ENCODE measurements at regions not wholly inside any gene's neighbourhood (a gene's known extent, or its start where the extent isn't known, plus 50 kb on each side); places are given as distances from the start of the nearest gene placed in this dataset.

DNA sequence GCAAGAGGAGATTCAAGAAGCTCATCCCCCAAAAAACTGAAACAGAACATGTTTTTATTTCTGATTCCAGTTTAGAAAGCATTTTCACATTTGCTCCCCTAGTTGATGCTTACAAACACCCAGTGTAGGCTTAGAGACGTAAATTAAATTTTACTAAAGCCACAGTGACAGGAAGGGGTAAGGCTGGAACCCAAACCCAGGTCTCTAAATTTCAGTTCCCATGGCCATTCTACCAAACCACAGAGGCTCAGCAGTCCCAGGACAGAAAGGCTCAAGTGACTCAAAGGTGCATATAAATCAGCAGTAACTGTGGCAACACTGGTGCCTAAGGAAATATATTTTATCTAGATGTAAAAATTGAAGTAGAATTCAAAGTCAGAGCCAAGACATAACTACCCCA is 128.7 kb downstream of the CEP120 start:
- DNase-seq: no peak
- TF ChIP-seq, protein P1, sequence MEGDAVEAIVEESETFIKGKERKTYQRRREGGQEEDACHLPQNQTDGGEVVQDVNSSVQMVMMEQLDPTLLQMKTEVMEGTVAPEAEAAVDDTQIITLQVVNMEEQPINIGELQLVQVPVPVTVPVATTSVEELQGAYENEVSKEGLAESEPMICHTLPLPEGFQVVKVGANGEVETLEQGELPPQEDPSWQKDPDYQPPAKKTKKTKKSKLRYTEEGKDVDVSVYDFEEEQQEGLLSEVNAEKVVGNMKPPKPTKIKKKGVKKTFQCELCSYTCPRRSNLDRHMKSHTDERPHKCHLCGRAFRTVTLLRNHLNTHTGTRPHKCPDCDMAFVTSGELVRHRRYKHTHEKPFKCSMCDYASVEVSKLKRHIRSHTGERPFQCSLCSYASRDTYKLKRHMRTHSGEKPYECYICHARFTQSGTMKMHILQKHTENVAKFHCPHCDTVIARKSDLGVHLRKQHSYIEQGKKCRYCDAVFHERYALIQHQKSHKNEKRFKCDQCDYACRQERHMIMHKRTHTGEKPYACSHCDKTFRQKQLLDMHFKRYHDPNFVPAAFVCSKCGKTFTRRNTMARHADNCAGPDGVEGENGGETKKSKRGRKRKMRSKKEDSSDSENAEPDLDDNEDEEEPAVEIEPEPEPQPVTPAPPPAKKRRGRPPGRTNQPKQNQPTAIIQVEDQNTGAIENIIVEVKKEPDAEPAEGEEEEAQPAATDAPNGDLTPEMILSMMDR (IDR thresholded peaks at IDR 0.05): no peak
- TF ChIP-seq POLR2A (IDR thresholded peaks at IDR 0.05): no peak
- intact Hi-C loops (cut with DNase I; ENCODE audit: low total_unique reads): no loop called here
- no peaks in the 10 kb centered on the region for H3K9me3 ChIP-seq
- H3K4me1 ChIP-seq: no peaks in the 10 kb centered on the region
- no peak overlapping the region for H3K4me3 ChIP-seq
- H3K27me3 ChIP-seq: peaks cover 0 to 4% of the 10 kb centered on the region in 2 donors
- H3K27ac ChIP-seq: no peak overlapping the region
- no peaks in the 10 kb centered on the region for H3K36me3 ChIP-seq

DNA sequence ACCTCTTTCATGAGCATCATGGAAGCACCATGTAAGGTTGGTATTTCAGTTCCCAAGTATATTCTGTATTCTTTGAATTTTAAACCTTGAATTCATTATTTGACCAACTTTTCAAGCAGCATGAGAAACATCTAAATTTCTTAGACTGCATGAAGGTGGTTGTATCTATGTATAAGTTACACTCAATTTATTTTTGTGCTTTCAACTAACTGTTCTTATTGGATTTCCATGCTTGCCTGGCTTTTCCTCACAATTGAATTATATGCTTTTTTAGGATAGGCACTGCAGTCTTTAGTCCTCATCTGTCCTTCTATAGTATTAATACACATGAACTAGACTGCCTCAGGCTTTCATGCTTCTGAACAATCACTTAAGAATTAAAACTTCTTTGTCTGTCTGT is 134.0 kb downstream of the CEP120 start:
- H3K4me1 ChIP-seq: peaks cover 0 to 6% of the 10 kb centered on the region in 2 donors
- no peaks in the 10 kb centered on the region for H3K36me3 ChIP-seq
- no peaks in the 10 kb centered on the region for H3K9me3 ChIP-seq
- no peak overlapping the region for H3K27ac ChIP-seq
- H3K27me3 ChIP-seq: no peaks in the 10 kb centered on the region
- no peak for DNase-seq
- H3K4me3 ChIP-seq: no peak overlapping the region
- intact Hi-C loops (cut with DNase I; ENCODE audit: low total_unique reads): no loop called here
- TF ChIP-seq, protein P1 (IDR thresholded peaks at IDR 0.05): no peak
- no peak for TF ChIP-seq POLR2A (IDR thresholded peaks at IDR 0.05)

DNA sequence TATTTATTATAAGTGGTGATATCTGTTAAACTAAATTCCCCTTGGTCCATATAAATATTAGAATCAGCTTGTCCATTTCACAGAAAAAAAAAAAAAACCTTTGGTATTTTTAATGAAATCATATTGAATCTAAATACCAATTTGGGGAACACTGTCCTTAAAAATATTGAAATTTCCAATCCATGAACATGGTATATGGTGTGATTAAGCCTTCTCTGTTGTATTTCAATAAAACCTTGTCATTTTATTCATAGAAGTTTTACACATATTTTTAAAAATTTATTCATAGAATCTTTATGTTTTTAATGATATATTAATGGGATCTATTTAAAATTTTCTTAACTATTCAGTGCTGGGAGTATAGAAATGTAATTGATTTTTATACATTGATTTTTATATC is 135.3 kb downstream of the CEP120 start:
- Histone ChIP-seq H3K27me3 (no peaks in the 10 kb centered on the region), H3K9me3 (no peaks in the 10 kb centered on the region), H3K27ac (no peak overlapping the region), H3K4me3 (no peak overlapping the region), H3K36me3 (no peaks in the 10 kb centered on the region), H3K4me1 (peaks cover 0 to 6% of the 10 kb centered on the region in 2 donors)
- no peak for DNase-seq
- intact Hi-C loops (cut with DNase I; ENCODE audit: low total_unique reads): no loop called here
- no peak for TF ChIP-seq POLR2A (IDR thresholded peaks at IDR 0.05)
- TF ChIP-seq, protein P1 (IDR thresholded peaks at IDR 0.05): no peak

DNA sequence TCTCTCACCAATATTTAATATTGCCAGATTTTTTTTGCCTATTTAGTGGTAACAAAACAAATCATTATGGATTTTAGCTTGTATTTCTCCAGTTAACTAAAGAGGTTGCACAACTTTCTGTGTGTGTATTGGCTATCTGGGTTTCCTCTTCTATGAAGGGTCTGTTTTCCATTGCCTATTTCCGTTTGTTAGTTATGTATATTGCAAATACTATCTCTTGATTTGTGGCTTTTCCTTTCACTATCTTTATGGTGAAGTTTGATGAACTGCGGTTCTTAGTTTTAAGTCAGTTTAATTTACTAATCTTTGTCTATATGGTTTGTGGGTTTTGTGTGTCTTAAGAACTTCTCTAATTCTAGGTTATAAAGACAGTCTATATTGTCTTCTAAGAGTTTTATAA is 136.3 kb downstream of the CEP120 start:
- Histone ChIP-seq H3K4me1 (peaks cover 0 to 6% of the 10 kb centered on the region in 2 donors), H3K4me3 (no peak overlapping the region), H3K36me3 (no peaks in the 10 kb centered on the region), H3K9me3 (no peaks in the 10 kb centered on the region), H3K27ac (no peak overlapping the region), H3K27me3 (no peaks in the 10 kb centered on the region)
- DNase-seq: no peak
- intact Hi-C loops (cut with DNase I; ENCODE audit: low total_unique reads): no loop called here
- TF ChIP-seq, protein P1 (IDR thresholded peaks at IDR 0.05): no peak

DNA sequence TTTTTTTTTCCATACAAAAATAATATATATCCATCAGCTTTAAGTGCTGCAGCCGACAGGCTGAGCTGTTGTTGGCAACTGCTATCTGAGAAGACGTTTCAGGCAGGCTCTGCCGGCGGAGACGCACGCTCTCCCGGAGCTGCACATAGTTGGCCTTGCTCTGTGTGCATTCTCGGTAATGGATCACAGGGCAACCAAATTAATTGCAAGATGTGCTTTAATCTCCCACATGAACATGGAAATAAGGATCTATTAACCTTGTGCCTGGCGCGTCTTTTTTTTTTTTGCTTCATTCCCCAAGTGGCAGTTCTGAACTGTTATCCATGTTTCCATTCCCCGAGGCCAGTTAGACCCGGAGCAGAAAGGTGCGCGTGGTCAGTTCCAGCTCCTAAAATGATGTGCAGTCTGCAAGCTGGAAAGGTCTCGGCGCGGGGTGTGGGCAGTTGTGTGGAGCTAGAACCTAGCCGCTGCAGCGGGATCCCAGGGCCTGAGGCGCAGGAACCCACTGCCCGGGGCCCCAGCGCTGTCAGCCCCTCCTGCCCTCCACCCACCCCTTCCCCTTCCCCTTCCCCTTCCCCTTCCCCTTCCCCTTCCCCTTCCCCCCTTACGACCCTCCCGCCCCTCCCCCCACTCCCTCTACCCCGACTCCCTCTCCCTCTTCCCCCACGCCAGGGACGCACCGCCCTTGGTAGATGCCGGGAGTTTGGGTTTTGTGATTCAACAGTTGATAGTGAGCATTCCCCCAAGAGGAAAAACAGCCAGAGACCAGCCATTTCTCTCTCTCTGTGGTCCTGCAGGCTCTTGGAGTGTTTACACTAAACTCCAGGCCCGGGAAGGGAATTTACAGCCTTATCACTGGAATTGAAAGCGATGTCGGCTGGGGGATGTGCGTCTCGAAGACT is 137.8 kb downstream of the CEP120 start:
- H3K4me3 ChIP-seq: peak overlapping the region; percentile 13 to 35
- no peaks in the 10 kb centered on the region for H3K27me3 ChIP-seq
- peak in 1 of 2 donors; percentile 43 for DNase-seq
- H3K9me3 ChIP-seq: no peaks in the 10 kb centered on the region
- no peak for TF ChIP-seq POLR2A (IDR thresholded peaks at IDR 0.05)
- TF ChIP-seq, protein P1 (IDR thresholded peaks at IDR 0.05): no peak
- H3K36me3 ChIP-seq: no peaks in the 10 kb centered on the region
- intact Hi-C loops (cut with DNase I; ENCODE audit: low total_unique reads): no loop called here
- H3K4me1 ChIP-seq: peaks cover 0 to 6% of the 10 kb centered on the region in 2 donors
- H3K27ac ChIP-seq: peak overlapping the region in 1 of 2 donors; percentile 64
